Upper lobe of left lung (tissue), 4 donors: ENCODE measurements at regions not wholly inside any gene's neighbourhood (a gene's known extent, or its start where the extent isn't known, plus 50 kb on each side); places are given as distances from the start of the nearest gene placed in this dataset.

ENCODE experiments used
- CTCF ChIP-seq, 6 experiments: fragments of 450-650 bp in 4 of 6; fragments of 200-600 bp in 2 of 6; sonication (generic) in 2 of 6; IDR thresholded peaks; one replicate each; pipeline ENCODE4 v1.5.1; 2016 to 2019; ENCODE audit warnings: antibody characterized with exemption in 6 of 6
- EP300 ChIP-seq, 4 donors: sonication (generic); formaldehyde crosslinking; IDR thresholded peaks; one replicate each; pipeline ENCODE4 v1.5.1; 2017; ENCODE audit warnings: antibody characterized with exemption in 4 of 4, control low read depth in 2 of 4
- POLR2A ChIP-seq, 4 donors: fragments of 450-650 bp; IDR thresholded peaks; one replicate each; pipeline ENCODE4 v1.5.1; 2016 to 2017; ENCODE audit warnings: antibody characterized with exemption in 4 of 4, mild to moderate bottlenecking in 2 of 4
- POLR2AphosphoS5 ChIP-seq, 2 donors: sonication (generic); formaldehyde crosslinking; IDR thresholded peaks; one replicate each; pipeline ENCODE4 v1.5.1; 2017; ENCODE audit warnings: antibody characterized with exemption in 2 of 2

DNA sequence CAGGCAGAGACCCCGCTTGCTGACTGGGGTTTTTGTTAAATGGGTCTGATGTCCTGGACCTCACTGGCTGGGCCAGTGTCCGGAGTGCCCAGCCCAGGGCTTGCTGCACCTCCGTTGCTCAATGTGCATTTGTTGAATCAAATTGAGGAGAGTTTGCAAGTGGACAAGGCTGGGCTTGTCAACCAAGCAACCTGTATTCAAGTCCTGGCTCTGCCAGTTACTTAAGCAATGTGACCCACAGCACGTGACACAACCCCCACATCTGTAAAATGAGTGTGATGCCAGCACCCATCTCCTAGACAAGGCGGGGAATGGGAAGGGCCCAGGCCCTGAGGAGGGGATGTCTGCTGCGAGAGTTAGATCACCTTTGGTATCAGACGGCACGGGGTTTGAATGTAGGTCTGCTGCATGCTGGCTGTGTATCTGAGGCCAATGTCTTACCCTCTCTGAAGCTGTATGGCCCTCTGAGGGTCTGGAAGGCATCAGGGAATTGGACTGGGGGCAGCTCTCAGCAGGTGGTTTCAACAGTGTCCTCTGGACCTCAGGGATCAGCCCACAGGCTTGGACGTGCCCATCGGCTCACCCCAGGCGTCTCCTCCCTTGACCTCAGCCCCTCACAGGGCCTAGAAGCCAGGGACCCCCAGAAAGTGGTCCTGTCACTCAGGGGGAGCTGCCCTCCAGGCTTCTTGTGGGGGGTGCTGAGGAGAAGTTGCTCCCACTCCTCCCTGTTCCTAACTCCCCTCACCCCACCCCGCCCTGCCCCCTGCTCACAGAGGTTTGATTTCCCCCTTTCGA, 51.0 kb upstream of the RUNX3 start:
- TF ChIP-seq POLR2AphosphoS5 (IDR thresholded peaks at IDR 0.05): no peak
- TF ChIP-seq CTCF (IDR thresholded peaks at IDR 0.05): no peak
- no peak for TF ChIP-seq POLR2A (IDR thresholded peaks at IDR 0.05)
- TF ChIP-seq EP300 (IDR thresholded peaks at IDR 0.05): no peak
